ENCODE measurements at regions not wholly inside any gene's neighbourhood (a gene's known extent, or its start where the extent isn't known, plus 50 kb on each side); places are given as distances from the start of the nearest gene placed in this dataset.

GRCh38 chr13:58782736-58783135 is 1151.2 kb downstream of the PCDH17 start:
- DNase-seq (ENCODE audit: low read depth) = no peak

- DNase-seq (ENCODE audit: low read depth) = no peak
These were observed 1161.3 kb downstream of the PCDH17 start for GRCh38 chr13:58792854-58793253.

- DNase-seq (ENCODE audit: low read depth) = no peak
These were observed 1164.2 kb downstream of the PCDH17 start for GRCh38 chr13:58795715-58796114.

DNA sequence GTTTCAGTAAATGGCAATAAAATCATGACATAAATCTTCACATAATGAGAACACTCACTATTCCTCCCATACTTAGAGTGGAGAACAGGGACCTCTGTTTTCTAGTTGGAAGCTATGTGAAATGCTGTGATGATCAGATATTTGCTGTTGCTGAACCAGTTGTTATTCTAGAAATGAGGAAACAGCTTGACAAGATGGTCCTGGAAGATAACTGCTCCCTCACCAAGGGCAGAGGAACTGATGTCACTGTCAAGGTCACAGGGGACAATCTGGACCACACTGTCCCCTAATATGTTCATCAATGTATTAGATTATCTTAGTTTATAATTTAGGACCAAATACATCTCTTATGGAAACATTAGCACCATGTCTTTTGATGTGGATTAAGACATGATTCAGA is 1173.3 kb downstream of the PCDH17 start:
- no peak for DNase-seq (ENCODE audit: low read depth)

DNA sequence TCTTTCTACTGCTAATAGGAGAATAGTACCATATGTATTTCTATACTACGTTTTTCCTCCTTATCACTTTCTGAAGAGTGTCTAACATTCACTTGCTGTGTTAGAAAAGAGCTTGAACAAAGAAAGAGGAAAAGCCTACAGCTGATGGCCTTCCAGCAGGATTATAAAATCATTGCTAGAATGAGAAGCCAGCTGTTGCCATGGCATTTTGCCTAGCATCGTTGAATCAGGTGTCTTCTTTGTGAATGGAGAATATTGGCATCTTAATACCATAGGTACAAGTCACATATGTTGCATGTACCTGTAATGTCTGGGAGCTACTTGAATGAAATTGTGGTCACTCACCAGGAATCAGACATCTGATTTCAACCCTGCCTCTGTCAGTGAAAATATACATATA is 1174.9 kb downstream of the PCDH17 start:
- DNase-seq (ENCODE audit: low read depth) = no peak

DNA sequence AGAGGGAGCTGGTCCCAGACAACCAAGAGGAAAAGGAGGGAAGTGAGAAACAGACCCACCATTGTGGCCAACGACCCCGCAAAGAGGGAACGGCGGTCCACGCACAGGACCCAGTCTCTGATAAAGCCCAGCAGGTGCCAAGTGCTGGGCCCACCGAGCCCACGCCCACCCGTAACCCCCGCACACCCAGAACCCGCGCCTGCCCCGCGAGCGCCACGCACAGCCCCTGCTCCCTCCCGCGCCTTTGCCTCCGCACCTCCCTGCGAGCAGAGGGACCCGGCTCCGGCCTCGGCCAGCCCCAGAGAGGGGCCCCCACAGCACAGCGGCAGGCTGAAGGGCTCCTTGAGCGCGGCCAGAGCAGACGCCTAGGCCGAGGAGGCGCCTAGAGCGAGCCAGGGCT is 1192.2 kb downstream of the PCDH17 start:
- DNase-seq (ENCODE audit: low read depth) = no peak

DNA sequence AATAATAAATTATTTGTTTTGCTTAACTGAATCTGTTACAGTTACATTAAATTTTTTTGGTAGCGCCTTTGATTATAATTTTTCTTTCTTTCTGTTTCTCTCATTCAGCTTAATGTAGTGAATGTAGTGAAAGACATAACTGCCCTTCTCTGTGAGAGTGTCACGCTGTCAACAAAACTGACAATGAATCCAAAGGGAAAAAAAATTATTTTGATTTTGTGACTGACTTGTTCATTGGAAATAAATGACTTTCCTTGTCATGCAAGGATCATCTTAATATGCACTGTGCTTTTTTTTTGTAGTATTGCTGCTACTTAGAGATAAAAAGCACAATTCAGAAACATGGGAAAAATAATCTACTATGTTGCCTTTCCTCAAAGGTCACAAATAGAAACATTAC is 1196.4 kb downstream of the PCDH17 start:
- DNase-seq (ENCODE audit: low read depth) = no peak

DNA sequence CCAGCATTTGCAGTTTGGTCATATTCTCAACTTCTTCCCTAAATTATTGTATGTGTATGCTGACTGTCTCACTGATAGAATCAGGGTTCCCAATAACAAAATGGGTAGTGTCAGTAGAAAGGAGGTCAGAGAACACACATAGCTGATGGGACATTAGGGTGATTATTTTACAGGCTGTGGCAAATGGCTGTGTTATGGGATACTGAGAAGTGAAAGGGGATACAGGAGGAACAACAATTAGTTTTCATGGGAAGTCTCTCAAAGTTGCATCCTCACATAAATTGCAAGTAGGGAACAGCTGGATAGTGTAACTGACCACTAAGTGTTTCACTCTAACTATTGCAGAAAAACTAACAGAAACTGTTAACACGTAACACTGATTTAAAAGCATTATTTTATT is 1199.3 kb downstream of the PCDH17 start:
- no peak for DNase-seq (ENCODE audit: low read depth)

- no peak for DNase-seq (ENCODE audit: low read depth)
These were observed 1207.1 kb downstream of the PCDH17 start for GRCh38 chr13:58838615-58839014.

DNA sequence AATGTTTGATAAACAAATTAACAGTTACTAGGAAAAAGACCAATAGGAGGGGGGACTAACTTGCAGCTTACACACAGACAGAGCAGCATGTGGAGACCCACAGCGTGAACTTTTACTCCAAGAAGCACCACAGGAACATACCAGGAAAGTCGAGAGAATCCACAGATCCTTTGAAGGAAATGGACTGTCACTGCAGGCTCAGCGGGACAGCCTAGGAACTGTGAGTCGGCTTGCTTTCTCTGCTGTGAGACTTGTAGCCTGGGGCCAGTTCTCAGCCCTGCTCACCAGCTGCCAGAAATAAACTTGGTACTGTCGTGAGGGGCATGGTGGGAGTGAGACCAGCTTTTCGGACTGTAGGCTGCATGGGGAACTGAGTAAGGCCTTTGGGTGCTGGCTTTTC is 1211.5 kb downstream of the PCDH17 start:
- DNase-seq (ENCODE audit: low read depth) = no peak

DNA sequence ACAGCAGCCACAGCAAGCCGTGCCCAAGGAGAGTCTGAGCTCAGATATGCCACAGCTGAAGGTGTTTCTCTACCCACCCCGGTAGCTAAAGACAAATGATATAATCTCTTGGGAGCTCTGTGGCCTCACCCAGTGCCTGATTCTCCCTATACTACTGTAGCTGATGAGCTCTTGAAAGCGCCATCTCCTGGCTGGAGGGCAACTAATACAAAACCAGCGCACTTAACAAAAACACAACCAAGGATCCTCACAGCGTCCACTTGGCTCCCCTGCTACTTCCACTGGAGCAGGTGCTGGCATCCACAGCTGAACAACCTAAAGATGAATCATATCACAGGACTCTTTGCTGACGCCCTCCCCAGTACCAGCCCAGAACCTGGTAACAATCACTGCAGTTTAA is 1212.0 kb downstream of the PCDH17 start:
- DNase-seq (ENCODE audit: low read depth) = no peak

DNA sequence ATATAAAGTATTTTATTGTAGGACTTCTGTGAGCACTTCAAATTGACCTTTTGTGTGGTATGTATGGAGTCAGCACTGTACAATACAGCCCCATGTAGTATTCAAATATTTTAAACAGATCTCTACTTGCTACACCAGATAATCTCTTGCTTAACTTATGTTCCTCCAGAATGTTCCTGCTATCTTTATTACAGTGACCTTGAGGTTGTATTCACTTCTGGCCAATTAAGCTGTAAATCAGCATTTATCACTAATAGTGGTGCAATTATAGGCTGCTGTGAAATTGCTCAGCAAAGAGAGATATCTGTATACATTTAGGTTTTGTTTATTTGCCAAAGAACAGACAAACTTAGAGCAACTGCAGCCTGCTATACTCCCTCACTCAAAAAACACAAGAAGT is 1218.6 kb downstream of the PCDH17 start:
- no peak for DNase-seq (ENCODE audit: low read depth)

- DNase-seq (ENCODE audit: low read depth) = peak; percentile 71
These were observed 1220.5 kb downstream of the PCDH17 start for GRCh38 chr13:58852076-58852475.

DNA sequence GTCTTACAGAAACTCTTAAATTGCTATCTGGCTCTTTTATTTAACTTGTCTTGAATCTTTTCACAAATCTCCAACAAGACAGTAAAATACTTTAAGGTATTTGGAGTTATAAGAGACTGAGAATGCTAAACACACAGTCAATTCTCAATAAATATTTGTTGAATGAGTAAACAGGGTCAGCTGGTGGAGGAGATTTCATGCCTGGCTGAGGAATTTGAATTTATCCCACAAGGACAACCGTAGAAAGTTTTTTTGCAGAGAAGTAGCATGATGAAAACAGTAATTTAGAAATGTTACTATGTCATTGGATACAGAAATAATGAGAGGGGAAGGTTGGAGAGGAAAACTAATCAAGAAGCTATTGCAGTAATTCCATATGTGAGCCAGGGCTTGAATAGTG is 1223.7 kb downstream of the PCDH17 start:
- DNase-seq (ENCODE audit: low read depth) = peak; percentile 66

- no peak for DNase-seq (ENCODE audit: low read depth)
These were observed 1227.4 kb downstream of the PCDH17 start for GRCh38 chr13:58858870-58859371.

DNA sequence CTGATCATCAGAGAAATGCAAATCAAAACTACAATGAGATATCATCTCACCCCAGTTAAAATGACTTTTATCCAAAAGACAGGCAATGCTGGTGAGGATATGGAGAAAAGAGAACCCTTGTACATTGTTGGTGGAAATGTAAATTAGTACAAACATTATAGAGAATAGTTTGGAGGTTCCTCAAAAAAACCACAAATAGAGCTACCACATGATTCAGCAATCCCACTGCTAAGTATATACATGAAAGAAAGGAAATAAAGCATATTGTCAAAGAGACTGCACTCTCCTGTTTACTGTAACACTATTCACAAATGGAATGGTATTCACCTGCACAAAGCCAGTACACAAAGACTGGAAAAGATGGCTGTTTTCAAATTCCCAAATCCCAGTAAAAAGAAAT is 1233.7 kb downstream of the PCDH17 start:
- no peak for DNase-seq (ENCODE audit: low read depth)

GRCh38 chr13:58869566-58869965 is 1238.0 kb downstream of the PCDH17 start:
- no peak for DNase-seq (ENCODE audit: low read depth)

DNA sequence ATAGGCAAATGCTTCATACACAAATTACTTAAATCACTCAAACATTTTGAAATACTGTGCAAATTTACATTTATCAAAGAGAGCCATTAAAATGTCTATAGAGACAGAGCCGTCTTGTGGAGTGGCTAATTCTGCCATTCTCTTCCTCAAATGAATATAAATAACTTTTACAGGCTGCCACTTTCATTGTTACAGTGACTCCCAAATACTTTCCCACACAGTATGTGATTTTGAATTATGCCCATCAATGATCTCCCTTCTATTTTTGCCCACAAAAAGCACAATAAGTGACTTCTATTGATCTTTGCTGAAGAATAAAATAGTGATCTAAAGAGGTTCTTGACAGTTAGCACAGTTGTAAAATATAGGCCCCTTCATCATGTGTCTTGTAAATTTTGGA is 1244.9 kb downstream of the PCDH17 start:
- DNase-seq (ENCODE audit: low read depth) = no peak

DNA sequence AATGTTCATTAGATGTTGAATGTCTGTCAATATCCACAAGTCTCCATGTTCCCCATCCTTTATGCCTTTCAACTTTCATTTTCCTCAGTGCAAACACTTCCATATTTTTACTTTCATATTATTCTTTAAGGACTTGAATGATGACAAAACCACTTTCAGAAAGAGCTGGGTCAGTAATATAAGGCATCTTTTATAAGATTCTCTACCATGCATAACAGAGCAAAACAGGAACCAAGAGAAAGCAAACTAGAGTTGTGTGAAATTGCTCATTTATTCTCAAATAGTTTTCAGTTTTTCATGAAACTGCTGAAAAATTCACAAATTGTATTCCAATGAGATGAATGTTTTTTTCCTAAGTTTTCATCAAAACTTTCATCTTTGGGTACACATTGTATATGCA is 1247.6 kb downstream of the PCDH17 start:
- no peak for DNase-seq (ENCODE audit: low read depth)

DNA sequence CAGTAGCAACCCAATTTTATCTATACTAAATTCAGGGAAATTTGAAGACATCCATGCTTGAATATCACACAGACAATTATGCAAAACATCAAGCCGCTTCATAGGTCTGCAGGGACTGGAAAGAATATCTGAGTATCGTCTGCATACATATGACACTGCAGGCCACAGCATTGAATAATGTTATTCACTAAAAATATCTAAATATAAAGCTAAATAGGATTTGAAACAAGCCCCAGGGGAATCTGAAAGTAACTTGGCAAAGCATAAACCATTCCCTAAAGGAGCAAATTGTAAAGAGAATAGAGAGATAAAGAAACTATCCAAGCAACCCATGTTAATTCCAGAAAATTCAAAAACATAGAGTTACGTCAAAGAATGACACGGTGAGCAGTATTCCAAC is 1251.0 kb downstream of the PCDH17 start:
- no peak for DNase-seq (ENCODE audit: low read depth)

GRCh38 chr13:58883405-58883804 is 1251.9 kb downstream of the PCDH17 start:
- no peak for DNase-seq (ENCODE audit: low read depth)

GRCh38 chr13:58884353-58885209 is 1253.0 kb downstream of the PCDH17 start:
- no peak for DNase-seq (ENCODE audit: low read depth)

GRCh38 chr13:58889474-58889873 is 1257.9 kb downstream of the PCDH17 start:
- no peak for DNase-seq (ENCODE audit: low read depth)

GRCh38 chr13:58893396-58893795 is 1261.9 kb downstream of the PCDH17 start:
- DNase-seq (ENCODE audit: low read depth) = peak; percentile 14
